Natural killer cell treated with Interleukin-12 subunit alpha and Interleukin-12 subunit beta and Interleukin-15 and Interleukin-18, amount 100 ng/mL, for 72 hours (primary cell): ENCODE measurements at regions not wholly inside any gene's neighbourhood (a gene's known extent, or its start where the extent isn't known, plus 50 kb on each side); places are given as distances from the start of the nearest gene placed in this dataset.
"Not testable (repeated sequence)": the region's sequence is repeated elsewhere in the genome, so short reads cannot be mapped to it uniquely, and the experiment has no call there.

ENCODE experiments used
- ATAC-seq, 2 donors: fragments of 150-1000 bp; cut with Tn5 transposase in 1 of 2; sonication (Bioruptor Pico), chemical (Tn5 transposase) in 1 of 2; 2 replicates each; pipeline ENCODE4 v1.10.0; 2021
- DNase-seq: peaks from one replicate; pipeline ENCODE4 v3.0.0; 2022; ENCODE audit warnings: low spot score
- H3K27ac Mint-ChIP-seq, 2 donors: 1 replicate in 1 of 2; 2 replicates in 1 of 2; pipeline ENCODE4 v1.8.0; 2022; ENCODE audit warnings: mixed read lengths in 2 of 2, mild to moderate bottlenecking in 1 of 2, moderate library complexity in 1 of 2
- H3K27me3 Mint-ChIP-seq, 2 donors: 1 replicate in 1 of 2; 2 replicates in 1 of 2; pipeline ENCODE4 v1.8.0; 2022; ENCODE audit warnings: mixed read lengths in 2 of 2
- H3K36me3 Mint-ChIP-seq: one replicate; pipeline ENCODE4 v1.8.0; 2022; ENCODE audit warnings: mixed read lengths
- H3K4me1 Mint-ChIP-seq, 2 donors: 1 replicate in 1 of 2; 2 replicates in 1 of 2; pipeline ENCODE4 v1.8.0; 2022; ENCODE audit warnings: low read depth in 2 of 2, mixed read lengths in 2 of 2, mild to moderate bottlenecking in 1 of 2
- H3K4me3 Mint-ChIP-seq: one replicate; pipeline ENCODE4 v1.8.0; 2022; ENCODE audit warnings: mixed read lengths
- H3K9me3 Mint-ChIP-seq: 2 replicates; pipeline ENCODE4 v1.8.0; 2022; ENCODE audit warnings: mixed read lengths

GRCh38 chr15:70584838-70585706 is 178.3 kb downstream of the UACA start:
- Mint-ChIP-seq H3K27me3 (peaks cover 20 to 25% of the 10 kb centered on the region in 2 donors), H3K27ac (no peak overlapping the region), H3K36me3 (no peaks in the 10 kb centered on the region), H3K4me3 (no peak overlapping the region), H3K9me3 (no peaks in the 10 kb centered on the region), H3K4me1 (peaks cover 28 to 29% of the 10 kb centered on the region in 2 donors)
- DNase-seq (no peak), ATAC-seq (peak in 1 of 2 donors; percentile 30)

DNA sequence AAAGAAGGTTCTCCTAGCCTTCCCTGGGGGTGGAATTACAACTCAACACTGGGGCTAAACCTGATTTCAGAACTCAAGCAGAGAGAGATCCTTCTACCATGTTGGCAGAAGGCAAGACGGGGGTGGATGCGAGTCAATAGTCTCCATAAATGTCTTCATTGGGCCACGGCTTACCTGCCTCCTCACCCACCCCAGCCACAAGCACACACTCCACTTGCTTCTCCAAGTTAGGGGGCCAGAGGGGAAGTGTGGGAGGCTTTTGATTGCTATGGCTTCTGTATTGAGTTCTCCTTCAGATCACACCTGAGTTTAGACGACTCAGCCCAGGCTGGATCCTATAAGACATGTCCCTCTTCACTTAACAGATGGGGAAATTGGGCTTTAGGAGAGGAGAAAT is 178.9 kb downstream of the UACA start:
- H3K27me3 Mint-ChIP-seq, result peaks cover 24 to 31% of the 10 kb centered on the region in 2 donors
- no peaks in the 10 kb centered on the region for H3K36me3 Mint-ChIP-seq
- H3K4me1 Mint-ChIP-seq, result peaks cover 24 to 27% of the 10 kb centered on the region in 2 donors
- ATAC-seq (no peak), DNase-seq (no peak)
- no peaks in the 10 kb centered on the region for H3K9me3 Mint-ChIP-seq
- H3K4me3 Mint-ChIP-seq, result no peak overlapping the region
- H3K27ac Mint-ChIP-seq, result no peak overlapping the region

DNA sequence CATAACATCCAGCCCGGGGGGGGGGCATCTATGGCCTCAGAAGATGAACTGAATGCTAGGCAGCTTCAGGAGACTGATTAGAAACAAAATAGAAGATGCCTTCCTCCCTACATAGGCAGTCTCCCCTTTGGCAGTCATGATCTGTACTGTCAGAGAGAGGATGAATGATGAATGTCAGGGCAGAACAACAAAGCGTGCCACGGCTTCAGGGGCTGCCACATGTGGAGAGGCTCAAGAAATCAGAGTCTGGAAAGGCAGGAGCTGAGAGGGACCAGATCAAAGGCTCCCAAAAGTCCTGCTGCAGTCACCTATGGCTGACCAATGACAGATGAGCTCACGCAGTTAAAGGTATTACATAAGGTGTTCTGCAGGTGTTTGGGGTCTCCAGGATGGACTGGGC is 180.4 kb downstream of the UACA start:
- Mint-ChIP-seq H3K27ac (no peak overlapping the region), H3K4me3 (no peak overlapping the region), H3K4me1 (peaks cover 10 to 12% of the 10 kb centered on the region in 2 donors), H3K36me3 (no peaks in the 10 kb centered on the region), H3K9me3 (no peaks in the 10 kb centered on the region), H3K27me3 (peaks cover 28 to 29% of the 10 kb centered on the region in 2 donors)
- DNase-seq (no peak), ATAC-seq (no peak)

DNA sequence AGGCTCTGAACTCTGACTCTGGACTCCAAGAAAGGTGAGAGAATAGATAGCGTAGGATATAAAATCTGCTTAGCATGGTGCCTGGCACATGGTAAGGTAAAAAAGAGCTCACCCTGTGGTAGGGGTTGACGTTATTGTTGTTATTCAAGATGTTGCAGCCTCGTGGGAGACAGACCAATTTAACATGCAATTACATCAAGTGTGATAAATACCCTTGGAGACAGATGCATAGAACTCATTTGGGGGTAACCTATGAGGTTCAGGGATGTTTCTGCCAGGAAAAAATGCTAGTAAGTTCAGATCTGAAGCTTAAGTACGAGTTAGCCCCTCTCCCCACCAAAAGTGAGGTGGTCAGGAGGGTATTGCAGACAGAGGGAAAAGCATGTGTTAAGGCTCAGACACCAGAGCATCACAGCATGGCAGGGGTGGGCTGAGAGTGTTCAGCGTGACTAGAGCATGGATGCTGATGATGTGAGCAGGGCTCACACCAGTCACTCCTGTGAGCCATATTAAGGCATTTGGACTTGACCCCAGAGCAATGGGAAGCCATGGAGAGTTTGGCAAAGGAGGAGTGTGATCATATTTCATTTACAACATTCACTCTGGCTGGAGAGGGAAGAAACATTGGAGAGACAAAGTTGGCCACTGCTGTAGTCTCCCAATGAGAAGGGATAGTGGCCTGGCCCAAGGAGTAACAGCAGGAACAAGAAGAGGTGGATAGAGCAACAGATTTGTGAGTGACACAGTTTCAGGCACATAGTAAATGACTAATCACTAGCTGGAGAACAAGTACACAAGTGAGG is 181.0 kb downstream of the UACA start:
- Mint-ChIP-seq H3K9me3 (no peaks in the 10 kb centered on the region), H3K4me1 (peaks cover 4 to 8% of the 10 kb centered on the region in 2 donors), H3K27me3 (peaks cover 24 to 28% of the 10 kb centered on the region in 2 donors), H3K27ac (no peak overlapping the region), H3K36me3 (no peaks in the 10 kb centered on the region), H3K4me3 (no peak overlapping the region)
- ATAC-seq (no peak), DNase-seq (no peak)

DNA sequence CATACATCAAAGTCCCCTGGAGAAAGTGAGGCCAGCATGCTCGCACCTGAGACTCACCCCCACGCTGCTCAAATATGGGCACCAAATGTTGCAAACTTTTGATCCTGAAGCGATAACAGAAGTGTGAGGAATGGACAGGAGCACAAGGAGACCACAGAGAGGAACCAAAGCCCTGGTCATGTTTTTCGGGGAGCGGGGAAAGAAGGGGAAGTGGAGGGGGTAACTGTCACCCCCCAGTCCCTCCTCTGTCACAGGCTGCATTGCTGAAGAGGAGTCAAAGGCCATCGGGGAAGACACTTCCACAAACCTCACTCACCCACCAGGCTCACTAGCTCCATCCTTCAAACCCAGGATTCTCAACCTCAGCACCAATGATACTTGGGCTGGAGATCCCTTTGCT is 182.4 kb downstream of the UACA start:
- H3K4me3 Mint-ChIP-seq, result no peak overlapping the region
- H3K27ac Mint-ChIP-seq, result no peak overlapping the region
- H3K27me3 Mint-ChIP-seq, result peaks cover 22 to 23% of the 10 kb centered on the region in 2 donors
- DNase-seq (no peak), ATAC-seq (no peak)
- H3K4me1 Mint-ChIP-seq, result peaks cover 4% of the 10 kb centered on the region in 2 donors
- H3K9me3 Mint-ChIP-seq, result no peaks in the 10 kb centered on the region
- H3K36me3 Mint-ChIP-seq, result no peaks in the 10 kb centered on the region

- H3K36me3 Mint-ChIP-seq, result no peaks in the 10 kb centered on the region
- no peak overlapping the region for H3K4me3 Mint-ChIP-seq
- ATAC-seq, result no peak
- peaks cover 4 to 5% of the 10 kb centered on the region in 2 donors for H3K4me1 Mint-ChIP-seq
- H3K27ac Mint-ChIP-seq, result no peak overlapping the region
- peaks cover 20 to 24% of the 10 kb centered on the region in 2 donors for H3K27me3 Mint-ChIP-seq
- no peaks in the 10 kb centered on the region for H3K9me3 Mint-ChIP-seq
- DNase-seq, result no peak
These were observed 183.1 kb downstream of the UACA start for GRCh38 chr15:70580286-70580685.

GRCh38 chr15:70579766-70580165 is 183.6 kb downstream of the UACA start:
- Mint-ChIP-seq H3K4me3 (no peak overlapping the region), H3K4me1 (peaks cover 4 to 5% of the 10 kb centered on the region in 2 donors), H3K9me3 (no peaks in the 10 kb centered on the region), H3K36me3 (no peaks in the 10 kb centered on the region), H3K27ac (no peak overlapping the region), H3K27me3 (peaks cover 24 to 25% of the 10 kb centered on the region in 2 donors)
- DNase-seq (no peak), ATAC-seq (no peak)

DNA sequence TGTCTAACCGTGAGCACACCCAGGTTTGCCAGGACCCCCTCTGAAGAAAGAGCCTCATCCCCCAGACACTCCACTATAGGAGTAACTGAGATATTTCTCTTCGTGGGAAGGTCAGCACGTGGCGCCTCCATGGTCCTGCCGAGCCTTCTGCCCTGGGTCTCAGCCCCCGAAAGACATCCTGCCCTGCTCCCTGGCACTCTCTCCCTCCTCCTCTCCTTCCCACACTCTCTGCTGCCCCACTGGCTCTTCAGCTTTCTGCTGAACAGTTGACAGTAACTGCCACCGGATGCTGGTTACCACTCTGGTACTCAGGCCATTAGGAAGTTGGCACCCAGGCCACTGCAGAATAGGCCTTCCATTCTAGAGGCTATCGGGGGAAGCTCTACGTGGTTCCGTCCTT is 185.2 kb downstream of the UACA start:
- Mint-ChIP-seq H3K9me3 (no peaks in the 10 kb centered on the region), H3K27me3 (peaks cover 24 to 26% of the 10 kb centered on the region in 2 donors), H3K4me3 (no peak overlapping the region), H3K36me3 (peaks cover 7% of the 10 kb centered on the region), H3K27ac (no peak overlapping the region), H3K4me1 (peaks cover 0 to 7% of the 10 kb centered on the region in 2 donors)
- DNase-seq (no peak), ATAC-seq (no peak)

- ATAC-seq (no peak), DNase-seq (no peak)
- Mint-ChIP-seq H3K9me3 (no peaks in the 10 kb centered on the region), H3K4me1 (peaks cover 0 to 7% of the 10 kb centered on the region in 2 donors), H3K27ac (no peak overlapping the region), H3K4me3 (no peak overlapping the region), H3K36me3 (peaks cover 7% of the 10 kb centered on the region), H3K27me3 (peaks cover 26 to 37% of the 10 kb centered on the region in 2 donors)
These were observed 186.7 kb downstream of the UACA start for GRCh38 chr15:70576696-70577095.

DNA sequence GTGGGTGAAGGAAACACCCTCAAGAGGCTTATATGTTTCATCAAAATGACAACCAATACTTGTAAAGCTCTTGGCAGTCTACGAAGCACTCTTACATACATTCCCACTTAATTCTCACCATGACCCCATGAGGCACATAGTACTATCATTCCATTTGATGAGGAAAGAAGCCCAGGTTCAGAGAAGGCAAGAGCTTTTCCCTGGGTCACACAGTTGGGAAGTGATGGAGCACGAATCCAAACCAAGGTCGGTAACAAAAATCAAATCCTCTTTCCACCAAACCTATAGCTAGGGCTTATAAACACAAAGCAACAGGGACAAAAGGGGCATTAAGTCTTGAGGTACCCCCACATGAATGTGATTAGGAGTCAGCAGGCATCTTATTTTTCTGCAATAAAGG is 187.1 kb downstream of the UACA start:
- Mint-ChIP-seq H3K27ac (no peak overlapping the region), H3K9me3 (no peaks in the 10 kb centered on the region), H3K4me3 (no peak overlapping the region), H3K36me3 (peaks cover 7% of the 10 kb centered on the region), H3K27me3 (peaks cover 26 to 38% of the 10 kb centered on the region in 2 donors), H3K4me1 (peaks cover 0 to 7% of the 10 kb centered on the region in 2 donors)
- no peak for ATAC-seq
- DNase-seq, result no peak

DNA sequence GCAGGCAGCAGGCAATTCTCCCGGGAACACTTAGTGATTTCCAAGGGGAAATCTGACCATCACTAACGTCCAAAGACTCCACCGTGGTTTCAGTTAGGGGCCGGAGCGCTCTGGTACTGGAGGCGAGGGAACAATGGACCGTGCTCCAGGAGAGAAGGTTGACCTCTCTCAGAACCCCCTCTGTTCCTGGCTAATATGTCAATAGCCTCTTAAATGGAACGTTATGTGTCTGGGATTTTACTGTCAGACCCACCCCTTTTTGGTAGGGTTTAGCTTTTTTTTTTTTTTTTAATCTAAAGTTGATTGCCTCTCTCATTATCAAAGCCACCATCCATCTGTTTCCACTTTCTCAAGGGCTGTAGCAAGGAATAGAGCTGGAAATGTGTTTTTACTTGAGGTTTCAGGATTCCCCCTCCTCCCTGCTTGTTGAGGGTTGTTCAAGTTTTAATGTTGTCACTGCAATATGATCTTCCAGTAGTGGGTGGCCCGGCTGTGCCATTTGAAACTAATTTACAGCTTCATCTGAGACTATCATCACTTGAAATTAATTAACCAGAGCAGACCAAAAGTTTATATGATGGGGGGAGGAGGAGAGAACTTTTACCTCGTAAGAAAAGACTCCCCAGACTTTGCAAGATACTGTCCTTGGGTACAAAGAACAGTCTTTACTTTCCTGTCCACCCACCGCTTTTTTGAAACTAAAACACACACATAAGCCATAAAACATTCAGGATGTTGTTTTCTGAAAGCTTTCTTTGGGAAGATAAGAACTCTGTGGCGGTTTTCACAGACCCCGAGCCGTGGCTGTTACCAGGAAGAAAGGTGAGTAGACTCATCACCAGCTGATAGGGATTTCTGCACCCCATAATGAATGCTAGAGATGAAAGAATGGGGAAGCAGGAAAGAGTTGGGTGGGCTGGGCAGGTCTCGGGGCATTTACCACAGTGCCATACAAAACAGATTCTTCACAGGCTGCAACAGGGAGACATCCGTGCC is 187.8 kb downstream of the UACA start:
- Mint-ChIP-seq H3K27me3 (peaks cover 26 to 38% of the 10 kb centered on the region in 2 donors), H3K9me3 (no peaks in the 10 kb centered on the region), H3K36me3 (peaks cover 7% of the 10 kb centered on the region), H3K4me3 (no peak overlapping the region), H3K4me1 (peaks cover 0 to 7% of the 10 kb centered on the region in 2 donors), H3K27ac (no peak overlapping the region)
- DNase-seq, result no peak
- no peak for ATAC-seq

- not testable (repeated sequence) for H3K4me3 Mint-ChIP-seq, H3K27ac Mint-ChIP-seq, ATAC-seq, DNase-seq, H3K9me3 Mint-ChIP-seq, H3K36me3 Mint-ChIP-seq
- H3K4me1 Mint-ChIP-seq, result peaks cover 0 to 10% of the 10 kb centered on the region in 2 donors
- H3K27me3 Mint-ChIP-seq, result peaks cover 20 to 34% of the 10 kb centered on the region in 2 donors
These were observed 189.0 kb downstream of the UACA start for GRCh38 chr15:70574325-70574724.
